ENCODE measurements at regions not wholly inside any gene's neighbourhood (a gene's known extent, or its start where the extent isn't known, plus 50 kb on each side); places are given as distances from the start of the nearest gene placed in this dataset.

DNA sequence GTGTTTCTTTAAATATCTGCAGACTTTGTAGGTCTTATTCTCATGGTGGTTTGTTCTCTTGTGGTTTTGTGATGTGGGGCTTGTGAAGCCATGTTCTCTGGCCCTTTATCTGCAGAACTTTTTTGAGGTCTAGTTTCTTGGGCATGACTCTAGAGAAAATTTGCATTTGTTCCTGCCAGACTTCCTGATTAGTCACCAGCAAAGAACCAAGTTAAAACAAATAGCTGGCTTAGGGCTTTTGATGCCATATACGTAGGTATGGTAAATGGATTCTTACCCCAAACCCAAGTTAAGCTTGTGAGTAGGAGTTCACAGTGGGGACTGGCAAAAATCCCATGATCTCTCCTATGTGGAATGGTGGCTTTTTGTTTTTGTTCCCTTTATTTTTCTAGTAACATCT, 68.7 kb upstream of the IRX3 start:
- DNase-seq = no peak

DNA sequence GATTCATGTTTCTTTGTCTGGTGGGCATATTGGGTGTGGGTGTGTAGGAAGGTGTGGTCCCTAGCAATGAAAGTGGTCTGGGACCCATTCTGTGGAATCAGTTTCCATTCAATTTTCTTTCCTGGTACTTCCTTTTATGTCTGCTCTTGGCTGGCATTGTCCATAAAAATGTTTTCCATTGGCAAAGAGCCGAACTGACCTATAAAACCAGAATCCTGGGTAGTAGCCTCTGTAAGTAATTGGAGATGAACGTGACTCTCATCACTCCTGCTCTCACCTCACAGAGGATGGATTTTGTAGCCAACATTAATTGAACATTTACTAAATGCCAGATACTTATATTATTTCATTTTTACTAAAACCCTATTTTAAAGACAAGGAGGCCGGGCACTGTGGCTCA, 66.5 kb upstream of the IRX3 start:
- DNase-seq = no peak

DNA sequence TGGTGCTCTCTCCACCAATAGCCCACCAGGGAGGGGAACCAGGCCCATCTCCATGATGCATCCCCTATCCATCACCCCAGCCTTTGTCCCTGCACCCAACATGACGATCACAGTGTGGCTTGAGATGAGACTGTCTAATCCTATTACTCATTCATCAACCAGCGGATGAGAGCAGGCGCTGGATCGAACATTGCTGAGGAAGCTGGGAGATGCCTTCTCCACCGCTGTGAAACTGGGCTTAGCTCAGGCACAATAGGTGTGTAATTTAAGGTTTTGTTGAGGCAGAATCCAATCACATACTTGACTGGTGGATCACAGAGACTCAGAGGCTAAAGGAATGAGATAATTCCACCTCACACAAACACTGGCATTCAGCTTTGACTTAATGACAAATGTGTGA, 64.6 kb upstream of the IRX3 start:
- DNase-seq = no peak

DNA sequence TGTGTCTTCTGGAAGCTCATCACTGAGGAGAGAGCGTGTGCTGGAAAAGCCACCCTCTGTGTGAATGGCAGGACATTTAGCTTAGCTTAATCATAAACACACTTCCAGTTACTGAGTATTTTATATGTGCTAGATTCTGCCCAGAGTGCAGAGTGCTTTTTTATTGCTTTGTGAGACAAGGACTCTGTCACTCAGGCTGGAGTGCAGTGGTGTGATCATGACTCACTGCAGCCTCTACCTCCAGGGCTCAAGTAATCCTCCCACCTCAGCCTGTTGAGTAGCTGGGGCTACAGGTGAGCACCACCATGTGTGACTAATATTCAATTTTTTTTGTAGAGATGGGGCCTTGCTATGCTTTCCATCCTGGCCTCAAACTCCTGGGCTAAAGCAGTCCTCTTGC, 61.4 kb upstream of the IRX3 start:
- DNase-seq = no peak

DNA sequence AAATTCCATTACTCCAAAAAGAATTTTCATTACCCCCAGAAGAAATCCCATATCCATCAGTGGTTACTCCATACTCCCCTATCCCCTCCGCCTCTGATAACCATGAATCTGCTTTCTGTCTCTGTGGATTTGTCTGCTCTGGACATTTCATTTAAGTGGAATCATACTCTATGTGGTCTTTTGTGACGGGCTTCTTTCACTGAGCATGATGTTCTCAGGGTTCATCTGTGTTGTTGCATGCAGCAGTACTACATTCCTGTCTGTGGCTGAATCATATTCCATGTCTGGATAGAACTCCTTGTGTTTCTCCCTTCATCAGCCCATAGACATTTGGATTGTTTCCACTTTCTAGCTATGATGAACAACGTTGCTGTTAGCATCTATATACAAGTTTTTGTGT, 59.5 kb upstream of the IRX3 start:
- no peak for DNase-seq

GRCh38 chr16:54344646-54345630, 58.4 kb upstream of the IRX3 start:
- DNase-seq = no peak

GRCh38 chr16:54342966-54343365, 56.4 kb upstream of the IRX3 start:
- no peak for DNase-seq

- DNase-seq = no peak
These were observed 55.5 kb upstream of the IRX3 start for GRCh38 chr16:54341892-54342776.

DNA sequence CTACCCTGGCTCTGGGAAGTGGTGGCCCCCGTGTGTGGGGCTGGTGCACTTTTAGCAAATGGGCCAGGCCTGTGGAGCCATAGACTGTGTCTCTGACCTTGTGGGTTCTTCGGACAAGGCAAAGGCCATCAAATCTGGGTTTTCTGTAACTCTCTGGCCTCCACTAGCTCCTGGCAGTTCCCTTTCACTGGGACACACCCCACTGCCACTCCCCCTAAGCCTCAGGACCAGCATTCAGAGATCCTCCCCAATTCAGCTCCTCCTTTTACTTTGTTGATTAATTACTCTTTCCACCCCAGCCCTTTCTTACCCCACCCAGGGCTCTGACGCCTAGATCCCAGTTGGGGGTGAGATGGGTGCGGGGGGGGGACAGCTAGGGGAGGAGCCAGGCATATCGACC, 53.9 kb upstream of the IRX3 start:
- no peak for DNase-seq

GRCh38 chr16:54336631-54337204, 50.1 kb upstream of the IRX3 start:
- no peak for DNase-seq

All from NCI-H1436 (cell line).